CD14-positive monocyte (primary cell): ENCODE measurements at regions not wholly inside any gene's neighbourhood (a gene's known extent, or its start where the extent isn't known, plus 50 kb on each side); places are given as distances from the start of the nearest gene placed in this dataset.
"Not testable (repeated sequence)": the region's sequence is repeated elsewhere in the genome, so short reads cannot be mapped to it uniquely, and the experiment has no call there.

Experiments used
- DNase-seq, 3 donors: peaks; one replicate each; pipeline ENCODE4 v3.0.0-alpha.2; 2011 to 2022
- H2AFZ ChIP-seq: 2 replicates; pipeline ENCODE4 v1.6.0; 2012; ENCODE audit warnings: mild to moderate bottlenecking, low read depth, low read length, inconsistent platforms; ENCODE audit not compliant: insufficient read depth, poor library complexity, severe bottlenecking
- H3K27ac ChIP-seq, 2 donors: 1 replicate in 1 of 2; 2 replicates in 1 of 2; pipeline ENCODE4 v1.5.1; 2012 to 2013; ENCODE audit warnings: low read length in 2 of 2, control low read depth in 1 of 2, inconsistent platforms in 1 of 2, low read depth in 1 of 2, mild to moderate bottlenecking in 1 of 2
- H3K27me3 ChIP-seq, 2 donors: one replicate each; pipeline versions ENCODE4 v1.6.0 to v1.6.1; 2011 to 2013; ENCODE audit warnings: low read length in 2 of 2; ENCODE audit not compliant: control insufficient read depth in 2 of 2, insufficient read depth in 2 of 2
- H3K36me3 ChIP-seq, 2 donors: replicated peaks in 1 of 2; 1 replicate in 1 of 2; 2 replicates in 1 of 2; pipeline versions ENCODE4 v1.5.1 to v1.6.1; 2012 to 2013; ENCODE audit warnings: low read length in 2 of 2, control low read depth in 1 of 2, inconsistent platforms in 1 of 2, mild to moderate bottlenecking in 1 of 2; ENCODE audit not compliant: insufficient read depth in 2 of 2, control insufficient read depth in 1 of 2
- H3K4me1 ChIP-seq, 2 donors: 1 replicate in 1 of 2; 2 replicates in 1 of 2; pipeline versions ENCODE4 v1.5.1 to v1.6.1; 2012 to 2013; ENCODE audit warnings: low read length in 2 of 2, control low read depth in 1 of 2, inconsistent platforms in 1 of 2, mild to moderate bottlenecking in 1 of 2, moderate library complexity in 1 of 2; ENCODE audit not compliant: insufficient read depth in 2 of 2, control insufficient read depth in 1 of 2
- H3K4me2 ChIP-seq: replicated peaks from 2 replicates; pipeline ENCODE3; 2012; ENCODE audit warnings: low read length, moderate library complexity, mild to moderate bottlenecking; ENCODE audit not compliant: poor library complexity, severe bottlenecking; ENCODE audit errors: extremely low read depth
- H3K4me3 ChIP-seq, 3 experiments: fragments of 200-600 bp in 1 of 3; sonication (generic) in 1 of 3; replicated peaks in 1 of 3; 1 replicate in 2 of 3; 2 replicates in 1 of 3; pipeline ENCODE4 v1.5.1; 2011 to 2013; ENCODE audit warnings: low read length in 3 of 3, mild to moderate bottlenecking in 3 of 3, control low read depth in 2 of 3, low read depth in 2 of 3, inconsistent platforms in 1 of 3, moderate library complexity in 1 of 3
- H3K79me2 ChIP-seq: 2 replicates; pipeline ENCODE4 v1.6.0; 2012; ENCODE audit warnings: mild to moderate bottlenecking, control low read depth, inconsistent platforms, low read length, moderate library complexity; ENCODE audit not compliant: insufficient read depth
- H3K9ac ChIP-seq: 2 replicates; pipeline ENCODE4 v1.6.0; 2017; ENCODE audit warnings: low read length, mild to moderate bottlenecking; ENCODE audit not compliant: insufficient read depth, poor library complexity, severe bottlenecking
- H3K9me3 ChIP-seq, 2 donors: replicated peaks in 1 of 2; 1 replicate in 1 of 2; 2 replicates in 1 of 2; pipeline versions ENCODE4 v1.5.1 to v1.6.1; 2012 to 2013; ENCODE audit warnings: low read length in 2 of 2, control low read depth in 1 of 2; ENCODE audit not compliant: control insufficient read depth in 1 of 2, insufficient read depth in 1 of 2
- H4K20me1 ChIP-seq: 2 replicates; pipeline ENCODE4 v1.6.0; 2012; ENCODE audit warnings: mild to moderate bottlenecking, low read length, control low read depth, moderate library complexity; ENCODE audit not compliant: insufficient read depth
- H3K27ac Mint-ChIP-seq, 7 donors: one replicate each; pipeline ENCODE4 v1.8.0; 2020; ENCODE audit warnings: mild to moderate bottlenecking in 7 of 7, mixed read lengths in 7 of 7, moderate library complexity in 6 of 7, inconsistent platforms in 2 of 7
- H3K27me3 Mint-ChIP-seq, 3 donors: one replicate each; pipeline ENCODE4 v1.8.0; 2021 to 2022; ENCODE audit warnings: low read depth in 3 of 3, mild to moderate bottlenecking in 3 of 3, mixed read lengths in 3 of 3, moderate library complexity in 3 of 3, inconsistent platforms in 1 of 3
- H3K36me3 Mint-ChIP-seq, 2 donors: one replicate each; pipeline ENCODE4 v1.8.0; 2020; ENCODE audit warnings: mixed read lengths in 2 of 2, inconsistent platforms in 1 of 2, mild to moderate bottlenecking in 1 of 2
- H3K4me1 Mint-ChIP-seq: one replicate; pipeline ENCODE4 v1.8.0; 2020; ENCODE audit warnings: mild to moderate bottlenecking, mixed read lengths
- H3K4me3 Mint-ChIP-seq, 2 donors: one replicate each; pipeline ENCODE4 v1.8.0; 2020; ENCODE audit warnings: mild to moderate bottlenecking in 2 of 2, mixed read lengths in 2 of 2, moderate library complexity in 1 of 2
- H3K9me3 Mint-ChIP-seq, 7 donors: one replicate each; pipeline ENCODE4 v1.8.0; 2020 to 2022; ENCODE audit warnings: mixed read lengths in 7 of 7, mild to moderate bottlenecking in 6 of 7, moderate library complexity in 6 of 7, inconsistent platforms in 2 of 7
- CTCF ChIP-seq: fragments of 200-600 bp; IDR thresholded peaks from one replicate; pipeline ENCODE4 v1.8.0; 2022; ENCODE audit warnings: antibody characterized with exemption, mild to moderate bottlenecking
- WGBS: methylation state at CpG from one replicate; pipeline ENCODE4 v1.1.5; 2013; ENCODE audit warnings: missing lambda C conversion rate; ENCODE audit not compliant: insufficient coverage; 5-methylcytosine and 5-hydroxymethylcytosine counted together
- intact Hi-C, 2 donors: fragments of 100-400 bp; cut with micrococcal nuclease; formaldehyde crosslinking; loops; one replicate each; pipeline versions ENCODE4 v1.15.0 to v1.15.1; 2023

GRCh38 chr20:54793291-54793992 is 318.0 kb downstream of the DOK5 start:
- Mint-ChIP-seq H3K9me3 (peaks cover 9 to 21% (median 13%) of the 10 kb centered on the region in 7 donors), H3K36me3 (no peaks in the 10 kb centered on the region), H3K27ac (no peak overlapping the region), H3K27me3 (peaks cover 0 to 1% (median 0%) of the 10 kb centered on the region in 3 donors), H3K4me1 (no peaks in the 10 kb centered on the region), H3K4me3 (no peak overlapping the region)
- peaks cover 4 to 21% of the 10 kb centered on the region in 2 donors for H3K9me3 ChIP-seq
- H3K4me3 ChIP-seq: no peak overlapping the region
- no peak overlapping the region for H3K4me2 ChIP-seq
- no peaks in the 10 kb centered on the region for H3K4me1 ChIP-seq
- no peak overlapping the region for H3K9ac ChIP-seq
- no peak overlapping the region for H3K27ac ChIP-seq
- H3K79me2 ChIP-seq: no peaks in the 10 kb centered on the region
- H2AFZ ChIP-seq: no peak overlapping the region
- no peak for TF ChIP-seq CTCF
- H3K27me3 ChIP-seq: no peaks in the 10 kb centered on the region
- H4K20me1 ChIP-seq: no peaks in the 10 kb centered on the region
- WGBS: 98% methylated on average over 6 of the region's 9 CpGs
- no peaks in the 10 kb centered on the region for H3K36me3 ChIP-seq
- intact Hi-C loops: no loop called here
- no peak for DNase-seq

DNA sequence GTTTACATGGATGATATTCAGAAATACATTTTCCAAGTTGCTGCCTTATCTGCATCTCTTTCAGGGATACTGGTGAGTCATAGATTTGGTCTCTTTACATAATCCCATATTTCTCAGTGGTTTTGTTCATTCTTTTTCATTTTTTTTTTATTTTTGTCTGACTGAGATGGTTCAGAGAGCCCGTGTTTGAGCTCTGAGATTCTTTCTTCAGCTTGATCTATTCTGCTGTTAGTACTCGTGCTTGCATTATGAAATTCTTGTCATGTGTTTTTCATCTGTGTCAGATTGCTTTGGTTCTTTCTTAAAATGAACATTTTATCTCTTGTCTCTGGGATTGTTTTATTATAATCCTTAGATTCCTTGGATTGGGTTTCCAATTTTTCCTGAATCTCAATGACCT is 317.3 kb downstream of the DOK5 start:
- H3K9me3 Mint-ChIP-seq: peaks cover 9 to 23% (median 14%) of the 10 kb centered on the region in 7 donors

DNA sequence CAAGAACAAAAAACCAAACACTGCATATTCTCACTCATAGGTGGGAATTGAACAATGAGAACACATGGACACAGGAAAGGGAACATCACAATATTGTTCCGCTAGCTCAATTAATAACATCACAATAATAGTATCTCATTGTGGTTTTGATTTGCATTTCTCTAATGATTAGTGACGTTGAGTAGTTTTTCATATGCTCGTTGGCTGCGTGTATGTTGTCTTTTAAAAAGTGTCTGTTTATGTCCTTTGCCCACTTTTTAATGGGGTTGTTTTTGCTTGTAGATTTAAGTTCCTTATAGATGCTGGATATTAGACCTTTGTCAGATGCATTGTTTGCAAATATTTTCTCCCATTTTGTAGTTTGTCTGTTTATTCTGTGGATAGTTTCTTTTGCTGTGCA is 312.9 kb downstream of the DOK5 start:
- not testable (repeated sequence) for H3K36me3 Mint-ChIP-seq, H3K27me3 ChIP-seq

More for the DNA sequence above, 317.3 kb downstream of the DOK5 start:
- no peak overlapping the region for H2AFZ ChIP-seq
- peaks cover 0 to 1% (median 0%) of the 10 kb centered on the region in 3 donors for H3K27me3 Mint-ChIP-seq
- no peaks in the 10 kb centered on the region for H3K4me1 ChIP-seq
- H3K4me2 ChIP-seq: no peak overlapping the region
- H3K9ac ChIP-seq: no peak overlapping the region
- no peaks in the 10 kb centered on the region for H3K36me3 Mint-ChIP-seq
- no peaks in the 10 kb centered on the region for H3K4me1 Mint-ChIP-seq
- no CpG with 5 or more reads among the region's 2 CpGs for WGBS
- no peaks in the 10 kb centered on the region for H3K36me3 ChIP-seq
- no peak for TF ChIP-seq CTCF
- no peak overlapping the region for H3K27ac ChIP-seq
- intact Hi-C loops: no loop called here
- no peak overlapping the region for H3K4me3 ChIP-seq
- H3K9me3 ChIP-seq: peaks cover 4 to 21% of the 10 kb centered on the region in 2 donors
- no peaks in the 10 kb centered on the region for H3K27me3 ChIP-seq
- H3K4me3 Mint-ChIP-seq: no peak overlapping the region
- H3K79me2 ChIP-seq: no peaks in the 10 kb centered on the region
- no peak for DNase-seq
- no peak overlapping the region for H3K27ac Mint-ChIP-seq
- H4K20me1 ChIP-seq: no peaks in the 10 kb centered on the region

More for the DNA sequence above, 312.9 kb downstream of the DOK5 start:
- DNase-seq, H3K9ac ChIP-seq, H3K27ac ChIP-seq, H3K4me2 ChIP-seq, H3K4me3 ChIP-seq, H3K79me2 ChIP-seq, H3K4me1 ChIP-seq, H3K36me3 ChIP-seq, H3K4me1 Mint-ChIP-seq, H3K9me3 ChIP-seq, H2AFZ ChIP-seq, H4K20me1 ChIP-seq, H3K27ac Mint-ChIP-seq, H3K4me3 Mint-ChIP-seq, intact Hi-C loops, H3K27me3 Mint-ChIP-seq: not testable (repeated sequence)
- 94% methylated on average over 3 of the region's 4 CpGs for WGBS
- peaks cover 7 to 25% (median 13%) of the 10 kb centered on the region in 7 donors for H3K9me3 Mint-ChIP-seq
